ENCODE measurements at regions not wholly inside any gene's neighbourhood (a gene's known extent, or its start where the extent isn't known, plus 50 kb on each side); places are given as distances from the start of the nearest gene placed in this dataset.

GRCh38 chr22:44395118-44396005 is 82.6 kb upstream of the SHISAL1 start:
- no peak for TF ChIP-seq POLR2A (IDR thresholded peaks at IDR 0.05)
- TF ChIP-seq, protein P1, sequence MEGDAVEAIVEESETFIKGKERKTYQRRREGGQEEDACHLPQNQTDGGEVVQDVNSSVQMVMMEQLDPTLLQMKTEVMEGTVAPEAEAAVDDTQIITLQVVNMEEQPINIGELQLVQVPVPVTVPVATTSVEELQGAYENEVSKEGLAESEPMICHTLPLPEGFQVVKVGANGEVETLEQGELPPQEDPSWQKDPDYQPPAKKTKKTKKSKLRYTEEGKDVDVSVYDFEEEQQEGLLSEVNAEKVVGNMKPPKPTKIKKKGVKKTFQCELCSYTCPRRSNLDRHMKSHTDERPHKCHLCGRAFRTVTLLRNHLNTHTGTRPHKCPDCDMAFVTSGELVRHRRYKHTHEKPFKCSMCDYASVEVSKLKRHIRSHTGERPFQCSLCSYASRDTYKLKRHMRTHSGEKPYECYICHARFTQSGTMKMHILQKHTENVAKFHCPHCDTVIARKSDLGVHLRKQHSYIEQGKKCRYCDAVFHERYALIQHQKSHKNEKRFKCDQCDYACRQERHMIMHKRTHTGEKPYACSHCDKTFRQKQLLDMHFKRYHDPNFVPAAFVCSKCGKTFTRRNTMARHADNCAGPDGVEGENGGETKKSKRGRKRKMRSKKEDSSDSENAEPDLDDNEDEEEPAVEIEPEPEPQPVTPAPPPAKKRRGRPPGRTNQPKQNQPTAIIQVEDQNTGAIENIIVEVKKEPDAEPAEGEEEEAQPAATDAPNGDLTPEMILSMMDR (IDR thresholded peaks at IDR 0.05), result no peak

Measured in uterus (tissue), 2 donors.